Lung (tissue), 11 donors: ENCODE measurements at regions not wholly inside any gene's neighbourhood (a gene's known extent, or its start where the extent isn't known, plus 50 kb on each side); places are given as distances from the start of the nearest gene placed in this dataset.

ENCODE experiments used
- ATAC-seq: fragments of 200-7000 bp; cut with Tn5 transposase; one replicate; pipeline ENCODE4 v1.9.1; 2020; ENCODE audit warnings: moderate number of reproducible peaks; ENCODE audit not compliant: insufficient read depth, low FRiP score
- DNase-seq, 3 donors: peaks; one replicate each; pipeline ENCODE4 v3.0.0-alpha.2; 2013 to 2017
- H3K27ac ChIP-seq, 2 donors: one replicate each; pipeline ENCODE4 v1.5.1; 2013; ENCODE audit warnings: mild to moderate bottlenecking in 2 of 2, moderate library complexity in 2 of 2, control low read depth in 1 of 2, inconsistent platforms in 1 of 2, low read depth in 1 of 2, low read length in 1 of 2
- H3K27me3 ChIP-seq, 3 donors: one replicate each; pipeline ENCODE4 v1.5.1; 2013; ENCODE audit warnings: low read length in 2 of 3; ENCODE audit not compliant: control insufficient read depth in 3 of 3, insufficient read depth in 3 of 3
- H3K36me3 ChIP-seq, 4 donors: one replicate each; pipeline ENCODE4 v1.5.1; 2013; ENCODE audit warnings: low read length in 4 of 4, mild to moderate bottlenecking in 1 of 4, moderate library complexity in 1 of 4; ENCODE audit not compliant: control insufficient read depth in 4 of 4, insufficient read depth in 4 of 4
- H3K4me1 ChIP-seq, 5 donors: one replicate each; pipeline ENCODE4 v1.5.1; 2013; ENCODE audit warnings: low read length in 5 of 5, mild to moderate bottlenecking in 2 of 5, moderate library complexity in 1 of 5; ENCODE audit not compliant: control insufficient read depth in 5 of 5, insufficient read depth in 5 of 5
- H3K4me3 ChIP-seq: one replicate; pipeline ENCODE4 v1.5.1; 2013; ENCODE audit warnings: mild to moderate bottlenecking, control low read depth, moderate library complexity
- H3K9ac ChIP-seq, 2 donors: one replicate each; pipeline ENCODE4 v1.5.1; 2013; ENCODE audit warnings: low read length in 2 of 2, control low read depth in 1 of 2; ENCODE audit not compliant: insufficient read depth in 1 of 2
- H3K9me3 ChIP-seq, 4 donors: one replicate each; pipeline ENCODE4 v1.5.1; 2013; ENCODE audit warnings: low read length in 3 of 4, mild to moderate bottlenecking in 1 of 4, moderate library complexity in 1 of 4; ENCODE audit not compliant: control insufficient read depth in 4 of 4, insufficient read depth in 3 of 4
- WGBS, 2 donors: extraction: QIAGEN DNeasy Blood & Tissue Kit; methylation state at CpG; one replicate each; pipeline ENCODE4 v1.1.7; 2013; 5-methylcytosine and 5-hydroxymethylcytosine counted together
- TF ChIP-seq, protein P1 (sequence below): IDR thresholded peaks from 2 replicates; pipeline ENCODE4 v1.5.1; 2012; ENCODE audit warnings: mild to moderate bottlenecking; ENCODE audit errors: control extremely low read depth, extremely low read depth
- donor health status: control.
- donor health status: control.
- donor health status: Bipolar disorder and iron deficiency.
- donor health status: healthy.
- donor health status: DM: yes; HTN: yes; CAD: no.

DNA sequence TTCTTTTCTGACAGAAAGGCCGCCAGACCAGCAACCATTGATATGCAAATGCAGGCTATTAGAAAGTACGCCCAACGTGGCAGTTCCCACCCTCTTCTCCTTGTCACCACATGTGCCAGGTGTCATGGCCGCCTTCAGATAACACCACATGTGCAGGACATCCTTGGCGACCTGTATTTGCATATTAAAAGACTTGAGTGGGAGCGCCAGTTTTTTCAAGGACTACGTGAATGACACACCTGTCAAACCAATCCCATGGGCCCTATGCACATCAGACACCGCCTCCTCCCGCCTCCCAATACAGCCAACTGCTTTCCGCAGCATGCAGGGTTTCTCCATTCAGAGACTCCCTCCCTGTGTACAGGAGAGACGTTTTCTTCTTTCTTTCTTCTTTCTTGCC is 318.6 kb upstream of the FAR2 start:
- no peaks in the 10 kb centered on the region for H3K4me1 ChIP-seq
- no peaks in the 10 kb centered on the region for H3K36me3 ChIP-seq
- no peaks in the 10 kb centered on the region for H3K27me3 ChIP-seq
- TF ChIP-seq, protein P1, sequence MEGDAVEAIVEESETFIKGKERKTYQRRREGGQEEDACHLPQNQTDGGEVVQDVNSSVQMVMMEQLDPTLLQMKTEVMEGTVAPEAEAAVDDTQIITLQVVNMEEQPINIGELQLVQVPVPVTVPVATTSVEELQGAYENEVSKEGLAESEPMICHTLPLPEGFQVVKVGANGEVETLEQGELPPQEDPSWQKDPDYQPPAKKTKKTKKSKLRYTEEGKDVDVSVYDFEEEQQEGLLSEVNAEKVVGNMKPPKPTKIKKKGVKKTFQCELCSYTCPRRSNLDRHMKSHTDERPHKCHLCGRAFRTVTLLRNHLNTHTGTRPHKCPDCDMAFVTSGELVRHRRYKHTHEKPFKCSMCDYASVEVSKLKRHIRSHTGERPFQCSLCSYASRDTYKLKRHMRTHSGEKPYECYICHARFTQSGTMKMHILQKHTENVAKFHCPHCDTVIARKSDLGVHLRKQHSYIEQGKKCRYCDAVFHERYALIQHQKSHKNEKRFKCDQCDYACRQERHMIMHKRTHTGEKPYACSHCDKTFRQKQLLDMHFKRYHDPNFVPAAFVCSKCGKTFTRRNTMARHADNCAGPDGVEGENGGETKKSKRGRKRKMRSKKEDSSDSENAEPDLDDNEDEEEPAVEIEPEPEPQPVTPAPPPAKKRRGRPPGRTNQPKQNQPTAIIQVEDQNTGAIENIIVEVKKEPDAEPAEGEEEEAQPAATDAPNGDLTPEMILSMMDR: no peak
- WGBS, 2 donors: 79 to 89% methylated on average over 11 of the region's 11 CpGs
- ATAC-seq (no peak), DNase-seq (no peak)
- H3K9ac ChIP-seq: no peak overlapping the region
- no peak overlapping the region for H3K27ac ChIP-seq
- no peak overlapping the region for H3K4me3 ChIP-seq
- peaks cover 0 to 4% (median 1%) of the 10 kb centered on the region in 4 donors for H3K9me3 ChIP-seq

DNA sequence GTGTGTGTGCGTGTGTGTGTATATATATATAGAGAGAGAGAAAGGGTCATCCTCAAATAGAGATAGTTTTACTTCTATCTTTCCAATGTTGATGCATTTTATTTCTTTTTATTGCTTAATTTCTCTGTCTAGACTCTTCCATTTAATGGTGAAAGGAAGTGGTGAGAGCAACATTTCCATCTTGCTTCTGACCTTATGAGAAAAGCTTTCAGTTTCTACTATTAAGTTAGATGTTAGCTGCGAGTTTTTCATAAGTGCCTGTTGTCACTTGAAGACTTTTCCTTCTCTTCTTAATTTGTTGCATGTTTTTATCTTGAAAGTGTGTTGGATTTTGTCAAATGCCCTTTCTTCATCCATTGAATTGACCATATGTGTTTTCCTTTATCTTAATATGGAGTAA is 304.4 kb upstream of the FAR2 start:
- WGBS, 2 donors: 39 to 73% methylated on average over 2 of the region's 2 CpGs
- Histone ChIP-seq H3K4me1 (no peaks in the 10 kb centered on the region), H3K9me3 (no peaks in the 10 kb centered on the region), H3K36me3 (no peaks in the 10 kb centered on the region), H3K27ac (no peak overlapping the region), H3K27me3 (no peaks in the 10 kb centered on the region), H3K9ac (no peak overlapping the region), H3K4me3 (no peak overlapping the region)
- TF ChIP-seq, protein P1: no peak
- no peak for ATAC-seq
- DNase-seq: no peak

DNA sequence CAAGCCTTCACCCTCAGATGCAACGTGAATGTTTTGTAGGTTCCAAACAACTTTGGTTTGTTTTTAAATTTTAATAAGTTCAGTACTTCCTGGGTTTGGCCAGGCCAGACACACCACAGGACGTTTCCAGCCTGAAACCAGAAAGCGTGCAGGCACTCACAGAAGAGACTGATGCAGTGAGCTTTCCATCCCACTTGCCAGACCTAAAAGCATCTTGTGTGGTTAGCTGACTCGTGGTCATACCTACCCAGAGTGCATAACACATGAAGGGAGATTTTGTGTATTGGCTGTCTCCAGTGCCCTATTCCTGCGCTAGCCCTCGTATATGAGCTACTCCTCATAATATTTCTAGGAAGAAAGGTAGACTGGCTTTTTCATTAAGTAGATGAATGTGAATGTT is 297.3 kb upstream of the FAR2 start:
- Histone ChIP-seq H3K36me3 (no peaks in the 10 kb centered on the region), H3K27ac (no peak overlapping the region), H3K9ac (no peak overlapping the region), H3K27me3 (no peaks in the 10 kb centered on the region), H3K9me3 (peaks cover 0 to 2% (median 0%) of the 10 kb centered on the region in 4 donors), H3K4me1 (no peaks in the 10 kb centered on the region), H3K4me3 (no peak overlapping the region)
- 79 to 85% methylated on average over 6 of the region's 6 CpGs for WGBS, 2 donors
- ATAC-seq: no peak
- DNase-seq: no peak
- TF ChIP-seq, protein P1: no peak

DNA sequence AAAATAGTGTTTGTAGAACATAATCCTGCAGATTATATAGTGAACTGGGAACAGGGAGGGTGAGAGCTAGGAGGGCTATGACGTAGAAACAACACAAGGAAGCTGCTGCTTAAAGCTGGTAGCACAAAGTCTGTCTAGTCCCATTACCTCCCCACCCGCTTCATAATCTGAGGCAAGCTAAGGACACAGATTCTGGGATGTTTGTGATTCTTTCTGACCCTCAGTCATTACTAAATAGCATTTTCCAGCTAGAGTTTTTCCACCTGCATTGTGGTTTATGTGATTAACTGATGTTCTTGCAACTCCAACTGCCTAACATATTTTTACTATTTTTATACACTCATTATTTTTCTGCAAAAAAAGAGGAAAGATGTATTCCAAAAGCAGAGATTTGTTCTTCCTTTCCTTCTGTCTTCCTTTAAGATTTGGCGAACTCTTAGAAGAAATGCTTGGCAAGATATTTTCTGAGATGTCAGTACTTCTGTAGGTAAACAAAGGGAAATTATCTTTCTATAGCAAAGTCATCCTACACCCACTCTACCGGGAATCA is 293.2 kb upstream of the FAR2 start:
- Histone ChIP-seq H3K9ac (no peak overlapping the region), H3K36me3 (no peaks in the 10 kb centered on the region), H3K4me1 (no peaks in the 10 kb centered on the region), H3K4me3 (no peak overlapping the region), H3K9me3 (no peaks in the 10 kb centered on the region), H3K27ac (no peak overlapping the region), H3K27me3 (no peaks in the 10 kb centered on the region)
- TF ChIP-seq, protein P1: no peak
- 64 to 76% methylated on average over 4 of the region's 4 CpGs for WGBS, 2 donors
- DNase-seq (no peak), ATAC-seq (no peak)
